ENCODE measurements at regions not wholly inside any gene's neighbourhood (a gene's known extent, or its start where the extent isn't known, plus 50 kb on each side); places are given as distances from the start of the nearest gene placed in this dataset.

- TF ChIP-seq GATA2 (CRISPR knock-in tag; IDR thresholded peaks at IDR 0.05) (no peak), FOSL1 (tag; conservative IDR thresholded peaks at IDR 0.05) (no peak), E2F4 (CRISPR knock-in tag; IDR thresholded peaks at IDR 0.05; ENCODE audit: low read depth) (no peak), SAFB2 (IDR thresholded peaks at IDR 0.05; ENCODE audit: borderline replicate concordance, low read depth, low read length, severe bottlenecking) (no peak), NFIX (CRISPR knock-in tag; IDR thresholded peaks at IDR 0.05; ENCODE audit: low read depth) (no peak), MYC (IDR thresholded peaks at IDR 0.05; ENCODE audit: low read depth, low read length) (no peak), MYC (CRISPR knock-in tag; IDR thresholded peaks at IDR 0.05; ENCODE audit: borderline replicate concordance, low read depth) (no peak), ZBTB40 (IDR thresholded peaks at IDR 0.05) (no peak), ZBTB40 (CRISPR knock-in tag; IDR thresholded peaks at IDR 0.05) (no peak), SNAPC5 (CRISPR knock-in tag; IDR thresholded peaks at IDR 0.05) (no peak), POLR2AphosphoS5 (IDR thresholded peaks at IDR 0.05; ENCODE audit: control insufficient read depth, insufficient read depth, low read depth, low read length) (no peak), TAF1 (IDR thresholded peaks at IDR 0.05; ENCODE audit: control insufficient read depth, extremely low read depth, insufficient read depth, low read length, severe bottlenecking) (no peak)
These were observed 1082.0 kb upstream of the CNTN5 start for GRCh38 chr11:97938789-97939188.

Measured in K562 (cell line).